Skin epidermis (tissue), 12 donors: ENCODE measurements at regions not wholly inside any gene's neighbourhood (a gene's known extent, or its start where the extent isn't known, plus 50 kb on each side); places are given as distances from the start of the nearest gene placed in this dataset.
"Not testable (repeated sequence)": the region's sequence is repeated elsewhere in the genome, so short reads cannot be mapped to it uniquely, and the experiment has no call there.

Experiments used
- H3K27ac ChIP-seq, 21 experiments: fragments of 200-600 bp; sonication (generic) in 11 of 21; one replicate each; pipeline ENCODE4 v1.5.0; 2020; ENCODE audit warnings: mild to moderate bottlenecking in 3 of 21, inconsistent platforms in 2 of 21, moderate library complexity in 2 of 21
- H3K4me3 ChIP-seq, 7 experiments: fragments of 200-600 bp; sonication (generic) in 2 of 7; one replicate each; pipeline ENCODE4 v1.5.0; 2020; ENCODE audit warnings: inconsistent platforms in 2 of 7, mild to moderate bottlenecking in 2 of 7, moderate library complexity in 1 of 7

GRCh38 chr5:34416501-34417008 is 239.6 kb upstream of the RAI14 start:
- Histone ChIP-seq H3K27ac (no peak overlapping the region), H3K4me3 (no peak overlapping the region)

- H3K27ac ChIP-seq, H3K4me3 ChIP-seq: not testable (repeated sequence)
These were observed 235.9 kb upstream of the RAI14 start for GRCh38 chr5:34420191-34420590.

- no peak overlapping the region for H3K4me3 ChIP-seq
- no peak overlapping the region for H3K27ac ChIP-seq
These were observed 219.2 kb upstream of the RAI14 start for GRCh38 chr5:34436761-34437501.

- Histone ChIP-seq H3K27ac (no peak overlapping the region), H3K4me3 (no peak overlapping the region)
These were observed 216.5 kb upstream of the RAI14 start for GRCh38 chr5:34439601-34440000.

- not testable (repeated sequence) for H3K4me3 ChIP-seq, H3K27ac ChIP-seq
These were observed 214.4 kb upstream of the RAI14 start for GRCh38 chr5:34441767-34442166.

GRCh38 chr5:34447424-34447823 is 208.7 kb upstream of the RAI14 start:
- Histone ChIP-seq H3K4me3 (no peak overlapping the region), H3K27ac (no peak overlapping the region)

GRCh38 chr5:34449639-34450038 is 206.5 kb upstream of the RAI14 start:
- Histone ChIP-seq H3K27ac (no peak overlapping the region), H3K4me3 (no peak overlapping the region)

GRCh38 chr5:34450338-34450737 is 205.8 kb upstream of the RAI14 start:
- no peak overlapping the region for H3K4me3 ChIP-seq
- H3K27ac ChIP-seq: no peak overlapping the region

- Histone ChIP-seq H3K4me3 (no peak overlapping the region), H3K27ac (no peak overlapping the region)
These were observed 203.8 kb upstream of the RAI14 start for GRCh38 chr5:34452170-34452828.

GRCh38 chr5:34455098-34455497 is 201.0 kb upstream of the RAI14 start:
- Histone ChIP-seq H3K4me3 (no peak overlapping the region), H3K27ac (no peak overlapping the region)

GRCh38 chr5:34459908-34460307 is 196.2 kb upstream of the RAI14 start:
- Histone ChIP-seq H3K27ac (no peak overlapping the region), H3K4me3 (no peak overlapping the region)

- no peak overlapping the region for H3K4me3 ChIP-seq
- no peak overlapping the region for H3K27ac ChIP-seq
These were observed 195.6 kb upstream of the RAI14 start for GRCh38 chr5:34460496-34460895.

GRCh38 chr5:34464829-34465228 is 191.3 kb upstream of the RAI14 start:
- Histone ChIP-seq H3K27ac (no peak overlapping the region), H3K4me3 (no peak overlapping the region)

- H3K4me3 ChIP-seq, H3K27ac ChIP-seq: not testable (repeated sequence)
These were observed 190.8 kb upstream of the RAI14 start for GRCh38 chr5:34465301-34465700.

- not testable (repeated sequence) for H3K4me3 ChIP-seq, H3K27ac ChIP-seq
These were observed 189.4 kb upstream of the RAI14 start for GRCh38 chr5:34466519-34467388.

GRCh38 chr5:34467436-34467835 is 188.7 kb upstream of the RAI14 start:
- H3K27ac ChIP-seq: no peak overlapping the region
- H3K4me3 ChIP-seq: no peak overlapping the region

- H3K4me3 ChIP-seq, H3K27ac ChIP-seq: not testable (repeated sequence)
These were observed 188.1 kb upstream of the RAI14 start for GRCh38 chr5:34467984-34468383.

- Histone ChIP-seq H3K27ac (no peak overlapping the region), H3K4me3 (no peak overlapping the region)
These were observed 186.2 kb upstream of the RAI14 start for GRCh38 chr5:34469971-34470370.

- H3K4me3 ChIP-seq: no peak overlapping the region
- no peak overlapping the region for H3K27ac ChIP-seq
These were observed 181.5 kb upstream of the RAI14 start for GRCh38 chr5:34474573-34475021.

GRCh38 chr5:34475249-34475966 is 180.7 kb upstream of the RAI14 start:
- no peak overlapping the region for H3K27ac ChIP-seq

More at GRCh38 chr5:34475249-34475966, 180.7 kb upstream of the RAI14 start:
- H3K4me3 ChIP-seq: no peak overlapping the region
